ENCODE measurements at regions not wholly inside any gene's neighbourhood (a gene's known extent, or its start where the extent isn't known, plus 50 kb on each side); places are given as distances from the start of the nearest gene placed in this dataset.
A peak's percentile ranks its signal among the peaks of the same experiment; 100 is the strongest.

GRCh38 chr2:123687064-123687463 is 338.0 kb upstream of the CNTNAP5 start:
- no peak for ATAC-seq
- intact Hi-C loops (cut with micrococcal nuclease), result no loop called here
- no peak for DNase-seq

- intact Hi-C loops (cut with micrococcal nuclease), result no loop called here
- DNase-seq, result no peak
- no peak for ATAC-seq
These were observed 336.7 kb upstream of the CNTNAP5 start for GRCh38 chr2:123688231-123688940.

- ATAC-seq (no peak), DNase-seq (no peak)
- intact Hi-C loops (cut with micrococcal nuclease), result no loop called here
These were observed 333.0 kb upstream of the CNTNAP5 start for GRCh38 chr2:123692121-123692520.

GRCh38 chr2:123693836-123694235 is 331.3 kb upstream of the CNTNAP5 start:
- ATAC-seq (no peak), DNase-seq (no peak)
- intact Hi-C loops (cut with micrococcal nuclease), result no loop called here

GRCh38 chr2:123695426-123695825 is 329.7 kb upstream of the CNTNAP5 start:
- intact Hi-C loops (cut with micrococcal nuclease), result no loop called here
- DNase-seq, result no peak
- ATAC-seq, result no peak

GRCh38 chr2:123696021-123696420 is 329.1 kb upstream of the CNTNAP5 start:
- intact Hi-C loops (cut with micrococcal nuclease), result no loop called here

GRCh38 chr2:123696799-123697410 is 328.2 kb upstream of the CNTNAP5 start:
- ATAC-seq (no peak), DNase-seq (no peak)
- intact Hi-C loops (cut with micrococcal nuclease), result no loop called here

More at GRCh38 chr2:123696021-123696420, 329.1 kb upstream of the CNTNAP5 start:
- ATAC-seq, result no peak
- no peak for DNase-seq

- ATAC-seq (no peak), DNase-seq (no peak)
- intact Hi-C loops (cut with micrococcal nuclease), result no loop called here
These were observed 309.6 kb upstream of the CNTNAP5 start for GRCh38 chr2:123715467-123715982.

- intact Hi-C loops (cut with micrococcal nuclease), result no loop called here
- no peak for DNase-seq
- ATAC-seq, result peak; percentile 23
These were observed 307.3 kb upstream of the CNTNAP5 start for GRCh38 chr2:123717636-123718334.

- ATAC-seq, result no peak
- intact Hi-C loops (cut with micrococcal nuclease), result no loop called here
- no peak for DNase-seq
These were observed 304.3 kb upstream of the CNTNAP5 start for GRCh38 chr2:123720760-123721159.

GRCh38 chr2:123723706-123724105 is 301.4 kb upstream of the CNTNAP5 start:
- DNase-seq (no peak), ATAC-seq (no peak)
- intact Hi-C loops (cut with micrococcal nuclease), result no loop called here

- no peak for ATAC-seq
- no peak for DNase-seq
- intact Hi-C loops (cut with micrococcal nuclease), result no loop called here
These were observed 292.5 kb upstream of the CNTNAP5 start for GRCh38 chr2:123732563-123732962.

- intact Hi-C loops (cut with micrococcal nuclease), result no loop called here
- DNase-seq, result no peak
- no peak for ATAC-seq
These were observed 287.7 kb upstream of the CNTNAP5 start for GRCh38 chr2:123737371-123737770.

GRCh38 chr2:123738643-123739042 is 286.4 kb upstream of the CNTNAP5 start:
- intact Hi-C loops (cut with micrococcal nuclease), result no loop called here
- no peak for DNase-seq
- no peak for ATAC-seq

GRCh38 chr2:123746006-123746405 is 279.1 kb upstream of the CNTNAP5 start:
- intact Hi-C loops (cut with micrococcal nuclease), result no loop called here
- DNase-seq (no peak), ATAC-seq (no peak)

- DNase-seq (no peak), ATAC-seq (no peak)
- intact Hi-C loops (cut with micrococcal nuclease), result no loop called here
These were observed 277.8 kb upstream of the CNTNAP5 start for GRCh38 chr2:123747326-123747725.

- intact Hi-C loops (cut with micrococcal nuclease), result no loop called here
- DNase-seq (no peak), ATAC-seq (no peak)
These were observed 262.9 kb upstream of the CNTNAP5 start for GRCh38 chr2:123762221-123762620.

GRCh38 chr2:123768233-123768632 is 256.9 kb upstream of the CNTNAP5 start:
- intact Hi-C loops (cut with micrococcal nuclease), result no loop called here
- no peak for ATAC-seq
- no peak for DNase-seq

GRCh38 chr2:123769001-123769400 is 256.1 kb upstream of the CNTNAP5 start:
- intact Hi-C loops (cut with micrococcal nuclease), result no loop called here
- DNase-seq (no peak), ATAC-seq (no peak)

- DNase-seq, result no peak
- no peak for ATAC-seq
- intact Hi-C loops (cut with micrococcal nuclease), result no loop called here
These were observed 253.9 kb upstream of the CNTNAP5 start for GRCh38 chr2:123770996-123771720.
